GM03348 (cell line): ENCODE measurements at regions not wholly inside any gene's neighbourhood (a gene's known extent, or its start where the extent isn't known, plus 50 kb on each side); places are given as distances from the start of the nearest gene placed in this dataset.

Source experiments
- DNase-seq: peaks from one replicate; pipeline ENCODE4 v3.0.0; 2012; ENCODE audit warnings: low spot score

- no peak for DNase-seq
Observed at GRCh38 chr4:167475951-167476350, 241.7 kb upstream of the SPOCK3 start.

- DNase-seq = no peak
Observed at GRCh38 chr4:167492007-167492406, 257.7 kb upstream of the SPOCK3 start.

- DNase-seq = no peak
Observed at GRCh38 chr4:167509551-167509950, 275.3 kb upstream of the SPOCK3 start.

- DNase-seq = no peak
Observed at GRCh38 chr4:167524091-167524490, 289.8 kb upstream of the SPOCK3 start.

GRCh38 chr4:167537761-167538160 lies 303.5 kb upstream of the SPOCK3 start:
- DNase-seq = no peak

GRCh38 chr4:167541286-167541685 lies 307.0 kb upstream of the SPOCK3 start:
- DNase-seq = no peak

- DNase-seq = no peak
Observed at GRCh38 chr4:167544391-167544790, 310.1 kb upstream of the SPOCK3 start.

- no peak for DNase-seq
Observed at GRCh38 chr4:167550021-167550420, 315.7 kb upstream of the SPOCK3 start.

- no peak for DNase-seq
Observed at GRCh38 chr4:167555338-167556022, 321.2 kb upstream of the SPOCK3 start.

- DNase-seq = no peak
Observed at GRCh38 chr4:167578906-167579305, 344.6 kb upstream of the SPOCK3 start.

GRCh38 chr4:167581449-167581965 lies 347.2 kb upstream of the SPOCK3 start:
- DNase-seq = no peak

- DNase-seq = no peak
Observed at GRCh38 chr4:167587361-167587760, 353.1 kb upstream of the SPOCK3 start.

- DNase-seq = no peak
Observed at GRCh38 chr4:167595898-167596297, 361.6 kb upstream of the SPOCK3 start.

- no peak for DNase-seq
Observed at GRCh38 chr4:167602157-167602556, 367.9 kb upstream of the SPOCK3 start.

GRCh38 chr4:167606551-167606950 lies 372.3 kb upstream of the SPOCK3 start:
- no peak for DNase-seq

- DNase-seq = no peak
Observed at GRCh38 chr4:167613381-167613780, 379.1 kb upstream of the SPOCK3 start.

- no peak for DNase-seq
Observed at GRCh38 chr4:167614866-167615265, 380.6 kb upstream of the SPOCK3 start.

GRCh38 chr4:167616476-167616875 lies 382.2 kb upstream of the SPOCK3 start:
- no peak for DNase-seq

GRCh38 chr4:167622481-167623240 lies 388.4 kb upstream of the SPOCK3 start:
- peak; percentile 73 for DNase-seq

- DNase-seq = no peak
Observed at GRCh38 chr4:167623241-167623572, 388.9 kb upstream of the SPOCK3 start.

GRCh38 chr4:167629272-167629671 lies 395.0 kb upstream of the SPOCK3 start:
- DNase-seq = no peak

- no peak for DNase-seq
Observed at GRCh38 chr4:167642250-167642649, 408.0 kb upstream of the SPOCK3 start.

GRCh38 chr4:167645358-167645757 lies 411.1 kb upstream of the SPOCK3 start:
- no peak for DNase-seq

- no peak for DNase-seq
Observed at GRCh38 chr4:167652267-167652666, 418.0 kb upstream of the SPOCK3 start.
